ENCODE measurements at regions not wholly inside any gene's neighbourhood (a gene's known extent, or its start where the extent isn't known, plus 50 kb on each side); places are given as distances from the start of the nearest gene placed in this dataset.

DNA sequence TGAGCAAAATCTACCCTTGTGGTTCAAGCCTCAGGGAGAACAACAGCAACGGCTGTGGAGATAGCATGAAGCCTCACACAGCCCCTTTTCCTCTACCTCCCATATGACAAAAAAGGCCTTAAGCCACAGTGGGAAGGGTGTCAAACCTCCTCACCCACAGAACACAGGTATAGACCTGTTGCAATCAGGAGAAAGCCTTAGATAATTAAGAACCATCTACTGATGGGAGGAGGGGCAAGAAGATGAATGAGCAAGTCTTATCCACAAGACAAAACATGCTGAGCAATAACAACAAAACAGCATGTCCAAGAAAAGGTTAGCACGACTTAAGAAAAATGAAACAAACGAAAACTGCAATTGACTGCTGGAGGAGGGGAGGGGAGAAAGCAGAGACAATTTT lies 272.9 kb upstream of the BCHE start:
- H3K9me3 Mint-ChIP-seq: no peaks in the 10 kb centered on the region
- no peaks in the 10 kb centered on the region for H3K4me1 Mint-ChIP-seq
- no peaks in the 10 kb centered on the region for H3K36me3 Mint-ChIP-seq (ENCODE audit: low read depth)
- TF ChIP-seq, protein P1, sequence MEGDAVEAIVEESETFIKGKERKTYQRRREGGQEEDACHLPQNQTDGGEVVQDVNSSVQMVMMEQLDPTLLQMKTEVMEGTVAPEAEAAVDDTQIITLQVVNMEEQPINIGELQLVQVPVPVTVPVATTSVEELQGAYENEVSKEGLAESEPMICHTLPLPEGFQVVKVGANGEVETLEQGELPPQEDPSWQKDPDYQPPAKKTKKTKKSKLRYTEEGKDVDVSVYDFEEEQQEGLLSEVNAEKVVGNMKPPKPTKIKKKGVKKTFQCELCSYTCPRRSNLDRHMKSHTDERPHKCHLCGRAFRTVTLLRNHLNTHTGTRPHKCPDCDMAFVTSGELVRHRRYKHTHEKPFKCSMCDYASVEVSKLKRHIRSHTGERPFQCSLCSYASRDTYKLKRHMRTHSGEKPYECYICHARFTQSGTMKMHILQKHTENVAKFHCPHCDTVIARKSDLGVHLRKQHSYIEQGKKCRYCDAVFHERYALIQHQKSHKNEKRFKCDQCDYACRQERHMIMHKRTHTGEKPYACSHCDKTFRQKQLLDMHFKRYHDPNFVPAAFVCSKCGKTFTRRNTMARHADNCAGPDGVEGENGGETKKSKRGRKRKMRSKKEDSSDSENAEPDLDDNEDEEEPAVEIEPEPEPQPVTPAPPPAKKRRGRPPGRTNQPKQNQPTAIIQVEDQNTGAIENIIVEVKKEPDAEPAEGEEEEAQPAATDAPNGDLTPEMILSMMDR (IDR thresholded peaks at IDR 0.05; ENCODE audit: unreplicated experiment in 3 of 3): no peak
- no peaks in the 10 kb centered on the region for H3K27me3 Mint-ChIP-seq (ENCODE audit: low read depth)
- H3K4me3 Mint-ChIP-seq: no peak overlapping the region
- H3K27ac Mint-ChIP-seq: no peak overlapping the region

DNA sequence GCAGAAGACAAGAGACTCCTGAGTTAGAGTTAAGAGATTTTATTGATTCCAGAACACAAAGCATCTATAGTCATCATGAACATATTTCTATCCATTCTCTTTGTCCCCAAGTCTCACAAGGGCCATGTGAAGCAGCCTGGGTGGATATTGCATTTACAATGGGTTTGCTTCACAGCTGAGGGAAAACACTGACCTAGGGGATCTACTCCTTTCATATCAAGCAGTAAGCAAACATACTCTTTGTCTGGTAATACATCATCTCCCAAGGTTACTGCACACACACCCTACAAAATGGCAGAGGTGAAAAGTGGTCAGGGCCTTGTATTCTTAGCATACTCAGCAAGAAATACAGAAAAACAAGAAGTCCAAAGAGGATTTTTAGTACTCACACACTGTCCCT lies 267.7 kb upstream of the BCHE start:
- H3K9me3 Mint-ChIP-seq: no peaks in the 10 kb centered on the region
- H3K4me1 Mint-ChIP-seq: no peaks in the 10 kb centered on the region
- H3K27me3 Mint-ChIP-seq (ENCODE audit: low read depth): no peaks in the 10 kb centered on the region
- TF ChIP-seq, protein P1 (IDR thresholded peaks at IDR 0.05; ENCODE audit: unreplicated experiment in 3 of 3): no peak
- H3K27ac Mint-ChIP-seq: no peak overlapping the region
- H3K36me3 Mint-ChIP-seq (ENCODE audit: low read depth): no peaks in the 10 kb centered on the region
- H3K4me3 Mint-ChIP-seq: no peak overlapping the region

DNA sequence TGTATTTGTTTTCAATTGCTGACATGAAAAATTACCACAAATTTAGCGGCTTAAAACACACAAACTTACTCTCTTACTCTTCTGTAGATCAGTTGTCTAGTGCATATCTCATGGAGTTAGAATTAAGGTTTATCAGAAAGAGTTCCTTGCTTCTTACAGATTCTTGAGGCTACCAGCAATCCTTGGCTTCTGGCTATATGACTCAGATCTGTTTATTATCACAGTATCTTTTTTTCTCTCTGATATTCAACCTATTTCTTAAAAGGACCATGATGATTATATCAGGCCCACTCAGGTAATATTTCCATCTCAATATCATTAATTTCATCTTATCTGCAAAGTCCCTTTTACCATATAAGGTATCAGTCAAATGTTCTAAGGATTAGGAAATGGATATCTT lies 263.5 kb upstream of the BCHE start:
- H3K27ac Mint-ChIP-seq: no peak overlapping the region
- TF ChIP-seq, protein P1 (IDR thresholded peaks at IDR 0.05; ENCODE audit: unreplicated experiment in 3 of 3): no peak
- H3K9me3 Mint-ChIP-seq: no peaks in the 10 kb centered on the region
- H3K36me3 Mint-ChIP-seq (ENCODE audit: low read depth): no peaks in the 10 kb centered on the region
- H3K27me3 Mint-ChIP-seq (ENCODE audit: low read depth): no peaks in the 10 kb centered on the region
- H3K4me3 Mint-ChIP-seq: no peak overlapping the region
- H3K4me1 Mint-ChIP-seq: no peaks in the 10 kb centered on the region

DNA sequence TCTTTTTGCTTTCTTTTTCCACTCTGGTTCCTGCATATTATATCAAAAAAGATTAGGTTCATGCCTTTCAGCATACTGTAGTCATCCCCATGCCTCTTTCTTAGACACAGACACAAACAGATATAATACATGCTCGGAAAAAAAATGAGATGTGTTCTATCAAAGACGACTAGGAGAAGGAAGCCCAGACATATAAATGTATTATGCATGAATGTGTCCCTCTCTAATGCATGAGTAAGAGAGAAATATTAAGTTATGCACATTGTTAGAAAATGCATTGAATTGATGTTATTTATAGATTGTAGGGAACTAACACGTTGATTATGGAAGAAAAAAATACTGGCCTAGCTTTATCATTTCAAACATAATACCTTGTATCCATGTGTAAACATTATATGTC lies 252.4 kb upstream of the BCHE start:
- Mint-ChIP-seq H3K36me3 (ENCODE audit: low read depth) (no peaks in the 10 kb centered on the region), H3K9me3 (no peaks in the 10 kb centered on the region), H3K4me3 (no peak overlapping the region), H3K27ac (no peak overlapping the region), H3K4me1 (no peaks in the 10 kb centered on the region), H3K27me3 (ENCODE audit: low read depth) (no peaks in the 10 kb centered on the region)
- TF ChIP-seq, protein P1 (IDR thresholded peaks at IDR 0.05; ENCODE audit: unreplicated experiment in 3 of 3): no peak

DNA sequence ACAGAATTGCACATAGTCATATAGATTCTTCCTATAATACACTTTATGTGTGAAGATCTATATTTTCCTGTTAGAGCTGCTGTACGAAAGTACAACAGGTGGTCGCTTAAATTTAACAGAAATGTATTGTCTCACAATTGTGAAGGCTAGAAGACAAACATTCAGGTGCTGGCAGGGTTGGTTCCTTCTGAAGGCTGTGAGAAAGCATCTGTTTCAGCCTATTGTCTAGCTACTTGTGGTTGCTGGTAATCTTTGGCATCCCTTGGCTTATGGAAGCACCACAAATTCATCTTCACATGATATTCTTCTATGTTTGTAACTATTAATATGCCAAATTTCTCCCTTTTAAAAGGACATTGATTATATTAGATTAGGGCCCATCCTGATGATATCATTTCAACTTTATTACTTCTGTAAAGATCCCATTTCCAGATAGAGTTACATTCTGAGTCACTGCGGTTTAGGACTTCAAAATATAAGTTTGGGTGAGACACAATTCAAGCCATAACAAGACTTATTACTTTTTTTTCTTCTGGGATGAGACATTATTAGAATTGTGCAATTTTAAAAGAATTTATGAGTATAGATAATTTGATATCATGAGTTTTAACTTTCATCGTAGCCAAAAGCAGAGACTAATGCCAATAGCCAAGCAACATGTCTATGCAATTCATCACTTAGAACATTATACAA lies 248.1 kb upstream of the BCHE start:
- Mint-ChIP-seq H3K9me3 (no peaks in the 10 kb centered on the region), H3K27me3 (ENCODE audit: low read depth) (no peaks in the 10 kb centered on the region), H3K4me3 (no peak overlapping the region), H3K27ac (no peak overlapping the region), H3K4me1 (no peaks in the 10 kb centered on the region), H3K36me3 (ENCODE audit: low read depth) (no peaks in the 10 kb centered on the region)
- TF ChIP-seq, protein P1 (IDR thresholded peaks at IDR 0.05; ENCODE audit: unreplicated experiment in 3 of 3): no peak

DNA sequence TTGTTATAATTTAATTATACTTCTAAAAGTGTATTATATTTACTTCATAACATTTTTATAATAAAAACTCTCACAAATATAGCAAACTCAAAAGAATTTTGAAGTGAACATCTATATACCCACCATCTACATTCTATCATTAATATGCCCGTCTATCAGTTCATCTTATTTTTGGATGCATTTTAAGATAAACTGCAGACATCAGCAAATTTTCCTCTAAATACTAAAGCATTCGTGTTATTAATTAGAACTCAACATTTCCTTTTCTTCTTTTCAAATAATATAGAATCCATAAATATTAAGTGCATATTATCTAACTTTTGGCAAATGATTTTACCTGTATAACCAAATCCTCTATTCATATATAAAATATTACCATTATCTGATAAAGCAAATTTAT lies 242.9 kb upstream of the BCHE start:
- Mint-ChIP-seq H3K4me1 (no peaks in the 10 kb centered on the region), H3K27me3 (ENCODE audit: low read depth) (no peaks in the 10 kb centered on the region), H3K27ac (no peak overlapping the region), H3K36me3 (ENCODE audit: low read depth) (no peaks in the 10 kb centered on the region), H3K4me3 (no peak overlapping the region), H3K9me3 (no peaks in the 10 kb centered on the region)
- TF ChIP-seq, protein P1 (IDR thresholded peaks at IDR 0.05; ENCODE audit: unreplicated experiment in 3 of 3): no peak

All from nephron (organoid).